HG03103 (cell line): ENCODE measurements at regions not wholly inside any gene's neighbourhood (a gene's known extent, or its start where the extent isn't known, plus 50 kb on each side); places are given as distances from the start of the nearest gene placed in this dataset.
"Not testable (repeated sequence)": the region's sequence is repeated elsewhere in the genome, so short reads cannot be mapped to it uniquely, and the experiment has no call there.

Source experiments
- ATAC-seq: cut with Tn5 transposase; IDR thresholded peaks from one replicate; pipeline ENCODE4 v1.9.1; 2021; ENCODE audit warnings: low read depth; ENCODE audit not compliant: unreplicated experiment

DNA sequence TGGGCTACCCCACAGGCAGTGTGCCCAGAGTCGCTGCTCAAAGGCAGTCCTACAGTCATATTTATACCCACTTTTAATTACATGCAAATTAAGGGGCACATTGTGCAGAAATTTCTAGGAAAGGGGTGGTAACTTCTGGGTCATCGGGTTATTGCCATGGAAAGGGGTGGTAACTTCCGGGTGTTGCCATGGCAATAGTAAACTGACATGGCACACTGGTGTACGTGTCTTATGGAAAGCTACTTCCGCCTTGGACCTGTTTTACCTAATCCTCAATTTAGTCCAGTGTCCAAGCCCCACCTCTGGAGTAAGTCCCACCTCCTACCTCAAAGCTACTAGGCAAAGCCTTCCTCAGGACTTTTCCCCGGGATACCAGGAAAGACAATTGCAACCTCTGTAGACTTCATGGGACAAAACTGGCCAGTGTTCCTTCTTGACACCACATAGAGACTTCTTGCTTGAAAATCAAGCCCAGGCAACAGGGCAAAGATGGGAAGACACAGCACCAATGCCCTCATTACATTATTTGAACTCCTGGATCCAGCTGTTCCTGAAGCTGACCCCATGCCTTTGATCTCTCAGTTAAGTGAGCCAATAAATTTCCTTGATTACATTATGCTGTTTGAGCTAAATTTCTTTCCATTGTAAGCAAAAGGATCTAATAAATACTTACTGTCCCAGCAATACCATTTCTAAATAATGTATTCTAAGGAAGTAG is 63.3 kb upstream of the AGAP1 start:
- no peak for ATAC-seq

DNA sequence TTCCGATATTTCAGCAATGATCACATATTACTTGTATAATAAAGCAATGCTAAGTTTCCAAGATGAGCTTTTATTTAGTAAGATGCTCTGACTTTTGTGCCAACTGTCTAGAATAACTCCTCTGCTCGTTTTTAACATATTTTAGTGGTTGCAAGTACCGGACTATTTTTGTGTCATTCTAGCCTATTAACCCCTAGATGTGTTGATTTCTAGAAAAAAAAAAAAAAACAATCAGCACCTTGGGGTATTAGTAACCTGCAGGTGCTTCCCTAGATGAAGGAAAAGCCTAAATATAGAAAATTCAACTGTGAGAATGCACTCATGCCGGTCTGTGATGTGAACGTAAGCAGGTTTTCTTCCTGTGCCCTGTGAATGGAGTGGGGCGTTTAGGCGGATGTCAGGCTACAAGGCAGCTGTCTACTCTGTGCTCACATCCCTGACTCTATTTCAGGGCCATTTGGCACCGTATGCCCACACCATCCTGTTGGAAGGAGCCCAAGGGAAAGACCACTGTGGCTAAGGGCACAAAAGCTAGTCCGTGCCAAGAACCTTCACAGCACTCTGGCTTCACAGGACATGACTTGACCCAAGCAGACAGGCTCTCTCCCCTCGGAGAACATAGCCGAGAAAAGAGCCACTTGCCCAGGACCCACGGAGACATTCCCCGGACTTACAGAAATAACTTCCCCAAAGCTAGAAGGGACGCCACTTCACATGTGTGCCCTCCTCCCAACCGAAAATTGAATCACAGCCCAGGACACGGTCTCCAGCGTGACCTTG is 60.9 kb upstream of the AGAP1 start:
- no peak for ATAC-seq

GRCh38 chr2:235433860-235434259 is 60.0 kb upstream of the AGAP1 start:
- no peak for ATAC-seq

DNA sequence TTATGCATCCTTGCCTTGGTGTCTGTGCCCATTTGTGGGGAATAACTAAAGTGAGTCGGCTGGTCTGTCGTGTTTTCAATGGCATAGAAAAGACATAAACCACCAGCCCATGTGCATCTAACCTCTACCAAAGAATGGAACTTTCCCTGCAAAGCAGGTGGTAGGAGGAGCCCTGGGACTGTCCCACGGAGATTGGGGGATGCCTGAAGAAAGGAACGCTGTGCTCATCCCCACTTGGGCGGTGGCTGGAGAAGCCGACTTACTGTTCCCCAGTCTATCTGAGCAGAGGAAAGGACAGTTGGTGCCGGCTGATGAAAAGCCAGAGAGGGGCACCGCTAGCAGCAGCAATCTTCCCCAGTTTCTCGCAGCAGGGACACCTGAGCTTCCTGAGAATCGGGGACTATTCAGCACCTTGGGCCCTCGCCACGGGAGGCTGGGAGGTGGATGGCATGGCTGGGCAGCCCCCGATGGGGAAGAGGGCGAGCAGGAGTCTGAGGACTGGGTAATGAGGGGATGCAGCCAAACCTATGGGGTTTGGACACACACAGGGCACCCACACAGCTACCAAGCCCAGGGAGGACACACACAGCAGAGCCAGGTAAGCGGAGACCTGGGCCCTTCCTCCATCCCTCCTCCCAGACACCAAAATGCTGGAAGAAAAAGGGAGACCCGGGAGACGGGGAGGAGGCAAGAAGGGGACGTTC is 53.7 kb upstream of the AGAP1 start:
- ATAC-seq = no peak

DNA sequence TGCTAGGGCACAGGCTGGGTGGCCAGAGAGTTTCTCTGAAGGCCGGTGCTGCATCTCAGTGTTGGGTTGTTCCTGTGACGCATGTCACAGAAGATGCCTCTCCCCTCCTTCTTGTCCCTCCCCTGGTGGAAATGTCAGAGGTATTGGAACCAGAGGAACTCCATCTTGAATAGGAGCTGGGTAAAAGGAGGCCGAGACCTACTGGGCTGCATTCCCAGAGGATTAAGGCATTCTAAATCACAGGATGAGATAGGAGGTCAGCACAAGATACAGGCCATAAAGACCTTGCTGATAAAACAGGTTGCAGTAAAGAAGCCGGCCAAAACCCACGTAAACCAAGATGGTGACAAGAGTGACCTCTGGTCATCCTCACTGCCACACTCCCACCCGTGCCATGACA is 50.3 kb upstream of the AGAP1 start:
- not testable (repeated sequence) for ATAC-seq
